Astrocyte of the spinal cord (primary cell): ENCODE measurements at regions not wholly inside any gene's neighbourhood (a gene's known extent, or its start where the extent isn't known, plus 50 kb on each side); places are given as distances from the start of the nearest gene placed in this dataset.

Experiments used
- DNase-seq: peaks from one replicate; pipeline ENCODE4 v3.0.0; 2011; ENCODE audit warnings: low read depth, low spot score
- H3K4me3 ChIP-seq: 2 replicates; pipeline ENCODE4 v1.5.1; 2011; ENCODE audit warnings: low read depth, mild to moderate bottlenecking, low read length, moderate library complexity
- in situ Hi-C: cut with HindIII; loops from 2 replicates; pipeline ENCODE4 v1.10.0; 2017; ENCODE audit warnings: low sequenced_read_pairs
- TF ChIP-seq, protein P1 (sequence below): IDR thresholded peaks from 2 replicates; pipeline ENCODE4 v1.5.1; 2012; ENCODE audit warnings: low read depth, mild to moderate bottlenecking, low read length, inconsistent platforms

- TF ChIP-seq, protein P1, sequence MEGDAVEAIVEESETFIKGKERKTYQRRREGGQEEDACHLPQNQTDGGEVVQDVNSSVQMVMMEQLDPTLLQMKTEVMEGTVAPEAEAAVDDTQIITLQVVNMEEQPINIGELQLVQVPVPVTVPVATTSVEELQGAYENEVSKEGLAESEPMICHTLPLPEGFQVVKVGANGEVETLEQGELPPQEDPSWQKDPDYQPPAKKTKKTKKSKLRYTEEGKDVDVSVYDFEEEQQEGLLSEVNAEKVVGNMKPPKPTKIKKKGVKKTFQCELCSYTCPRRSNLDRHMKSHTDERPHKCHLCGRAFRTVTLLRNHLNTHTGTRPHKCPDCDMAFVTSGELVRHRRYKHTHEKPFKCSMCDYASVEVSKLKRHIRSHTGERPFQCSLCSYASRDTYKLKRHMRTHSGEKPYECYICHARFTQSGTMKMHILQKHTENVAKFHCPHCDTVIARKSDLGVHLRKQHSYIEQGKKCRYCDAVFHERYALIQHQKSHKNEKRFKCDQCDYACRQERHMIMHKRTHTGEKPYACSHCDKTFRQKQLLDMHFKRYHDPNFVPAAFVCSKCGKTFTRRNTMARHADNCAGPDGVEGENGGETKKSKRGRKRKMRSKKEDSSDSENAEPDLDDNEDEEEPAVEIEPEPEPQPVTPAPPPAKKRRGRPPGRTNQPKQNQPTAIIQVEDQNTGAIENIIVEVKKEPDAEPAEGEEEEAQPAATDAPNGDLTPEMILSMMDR: no peak
- peak; percentile 89 for DNase-seq
- H3K4me3 ChIP-seq: no peak overlapping the region
- in situ Hi-C loops: no loop called here
Measured at GRCh38 chr18:22342625-22343024, 75.1 kb downstream of the CTAGE1 start.

- H3K4me3 ChIP-seq: no peak overlapping the region
- TF ChIP-seq, protein P1: no peak
- in situ Hi-C loops: no loop called here
- DNase-seq: no peak
Measured at GRCh38 chr18:22340331-22340730, 77.4 kb downstream of the CTAGE1 start.

DNA sequence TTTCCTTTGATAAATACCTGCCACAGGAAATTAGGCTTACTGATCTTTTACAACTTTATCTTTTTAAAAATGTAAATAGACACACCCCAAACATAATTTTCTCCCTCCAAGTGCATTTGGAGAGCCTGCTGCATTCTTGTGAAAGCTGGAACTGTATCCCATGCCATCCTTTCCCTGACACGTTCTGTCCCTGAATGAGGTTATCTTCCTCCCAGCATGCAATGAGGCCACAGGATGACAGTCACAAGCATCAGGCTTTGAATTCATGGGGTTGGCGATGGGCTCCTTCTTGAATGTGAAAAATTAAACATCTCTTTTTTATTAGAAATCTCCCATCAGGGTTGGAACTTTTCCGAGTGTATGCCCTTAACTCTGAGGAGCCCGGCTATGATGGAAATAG is 77.8 kb downstream of the CTAGE1 start:
- H3K4me3 ChIP-seq: no peak overlapping the region
- TF ChIP-seq, protein P1: no peak
- in situ Hi-C loops: no loop called here
- no peak for DNase-seq

DNA sequence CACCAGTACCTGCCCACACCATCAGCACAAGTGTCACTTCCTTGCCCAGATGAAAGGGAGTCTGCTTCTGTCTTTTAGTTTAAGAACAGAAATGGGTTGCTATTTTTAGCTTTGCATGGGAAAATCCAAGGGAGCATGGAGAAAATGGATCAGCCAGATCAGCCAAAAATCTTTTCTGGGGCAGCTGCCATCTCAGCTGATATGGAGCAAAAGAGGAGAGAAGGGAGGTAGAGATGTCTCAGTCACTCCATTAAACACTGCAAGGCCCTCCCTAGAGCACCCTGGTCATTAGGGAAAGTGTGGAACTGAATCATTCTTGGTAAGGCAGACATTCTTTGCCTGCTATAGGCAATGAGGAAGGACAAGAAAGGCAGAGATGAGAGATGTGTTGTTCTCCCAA is 79.9 kb downstream of the CTAGE1 start:
- no peak for DNase-seq
- TF ChIP-seq, protein P1: no peak
- in situ Hi-C loops: no loop called here
- H3K4me3 ChIP-seq: no peak overlapping the region

DNA sequence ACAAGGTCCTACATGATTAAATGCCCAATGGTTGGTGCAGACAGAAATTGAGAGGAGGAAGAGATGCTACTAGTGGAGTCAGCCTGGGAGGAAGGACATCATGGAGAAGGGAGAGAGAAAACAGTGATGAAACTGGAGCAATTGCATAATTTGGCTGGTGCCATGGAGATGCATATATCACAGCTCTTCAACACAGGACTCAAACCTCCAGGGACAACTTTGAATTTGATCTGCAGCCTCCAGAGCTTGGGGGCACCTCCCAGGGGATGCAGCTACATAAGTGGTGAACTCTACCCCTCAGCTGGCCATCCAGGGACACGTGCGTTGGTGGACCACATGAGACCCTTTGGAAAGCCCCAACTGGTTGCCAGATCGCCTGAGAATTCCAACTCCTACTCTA is 80.4 kb downstream of the CTAGE1 start:
- no peak for DNase-seq
- TF ChIP-seq, protein P1: no peak
- in situ Hi-C loops: no loop called here
- H3K4me3 ChIP-seq: no peak overlapping the region

DNA sequence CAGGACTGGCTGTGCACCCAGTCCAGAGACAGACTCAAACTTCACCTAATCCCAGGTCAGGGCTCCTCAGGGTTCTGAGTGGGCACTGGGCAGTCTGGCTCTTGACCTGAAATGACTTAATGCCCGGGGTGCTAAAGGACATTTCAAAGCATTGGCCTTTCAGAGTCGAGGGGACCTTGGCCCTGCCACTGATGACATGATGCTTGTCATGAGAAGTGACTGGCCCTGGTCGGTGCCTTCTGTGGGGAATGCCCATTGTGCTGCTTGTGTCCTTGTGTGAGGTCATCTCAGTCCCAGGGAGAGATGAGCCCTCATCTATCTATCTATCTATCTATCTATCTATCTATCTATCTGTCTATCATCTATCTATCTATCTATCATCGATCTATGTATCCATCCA is 81.3 kb downstream of the CTAGE1 start:
- TF ChIP-seq, protein P1: no peak
- no peak overlapping the region for H3K4me3 ChIP-seq
- no peak for DNase-seq
- in situ Hi-C loops: no loop called here

DNA sequence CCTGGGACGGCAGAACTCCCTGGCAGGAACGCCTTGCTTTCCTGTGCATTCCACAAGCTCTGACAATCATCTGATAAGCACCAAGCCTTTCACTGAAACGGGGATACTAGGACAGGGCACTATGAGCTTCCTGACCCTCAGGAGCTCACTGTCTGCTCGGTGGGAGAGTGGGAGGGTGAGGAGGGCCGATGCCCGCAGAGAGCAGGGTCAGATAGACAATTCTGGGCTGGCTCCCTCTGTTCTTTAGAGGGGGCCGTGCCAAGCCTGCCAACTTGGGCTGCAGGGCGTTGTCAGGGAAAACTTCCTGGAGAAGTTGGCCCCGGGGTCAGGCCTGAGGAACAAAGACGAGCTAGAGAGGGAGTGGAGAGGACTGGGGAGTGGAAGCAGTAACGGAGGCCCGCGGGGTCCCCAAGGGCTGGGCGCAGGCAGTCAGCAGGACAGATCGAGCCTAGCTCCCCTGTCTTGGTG is 82.0 kb downstream of the CTAGE1 start:
- in situ Hi-C loops: no loop called here
- TF ChIP-seq, protein P1: no peak
- H3K4me3 ChIP-seq: no peak overlapping the region
- no peak for DNase-seq
